Trophoblast cell (in vitro differentiated cells and primary cell): ENCODE measurements at regions not wholly inside any gene's neighbourhood (a gene's known extent, or its start where the extent isn't known, plus 50 kb on each side); places are given as distances from the start of the nearest gene placed in this dataset.

Source experiments
- DNase-seq, 2 donors: peaks; one replicate each; pipeline ENCODE4 v3.0.0-alpha.2; 2016
- H2AFZ ChIP-seq: 2 replicates; pipeline ENCODE4 v1.6.1; 2013; ENCODE audit warnings: low read length, moderate library complexity, mild to moderate bottlenecking; ENCODE audit not compliant: insufficient read depth, poor library complexity
- H2AK5ac ChIP-seq: 2 replicates; pipeline ENCODE4 v1.6.1; 2013; ENCODE audit warnings: mild to moderate bottlenecking, low read length
- H2BK120ac ChIP-seq: 2 replicates; pipeline ENCODE4 v1.6.1; 2013; ENCODE audit warnings: low read length, mild to moderate bottlenecking, moderate library complexity; ENCODE audit not compliant: insufficient read depth, poor library complexity
- H2BK12ac ChIP-seq: 2 replicates; pipeline ENCODE4 v1.6.1; 2013; ENCODE audit warnings: mild to moderate bottlenecking, low read length, moderate library complexity
- H2BK5ac ChIP-seq: 2 replicates; pipeline ENCODE4 v1.6.1; 2013; ENCODE audit warnings: low read length, low read depth, moderate library complexity, mild to moderate bottlenecking; ENCODE audit not compliant: poor library complexity
- H3K14ac ChIP-seq: 2 replicates; pipeline ENCODE4 v1.6.1; 2013; ENCODE audit warnings: mild to moderate bottlenecking, low read length
- H3K18ac ChIP-seq: 2 replicates; pipeline ENCODE4 v1.6.1; 2013; ENCODE audit warnings: mild to moderate bottlenecking, low read length
- H3K23ac ChIP-seq: 2 replicates; pipeline ENCODE4 v1.6.1; 2013; ENCODE audit warnings: low read length
- H3K27ac ChIP-seq: 2 replicates; pipeline ENCODE4 v1.5.1; 2013; ENCODE audit warnings: low read depth, mild to moderate bottlenecking, inconsistent platforms, low read length, moderate library complexity
- H3K27me3 ChIP-seq: 2 replicates; pipeline ENCODE4 v1.6.1; 2013; ENCODE audit warnings: inconsistent platforms, mild to moderate bottlenecking, low read length, moderate library complexity; ENCODE audit not compliant: insufficient read depth
- H3K36me3 ChIP-seq, 2 experiments: 1 replicate in 1 of 2; 2 replicates in 1 of 2; pipeline ENCODE4 v1.6.1; 2013; ENCODE audit warnings: low read length in 2 of 2, mild to moderate bottlenecking in 2 of 2, moderate library complexity in 1 of 2; ENCODE audit not compliant: insufficient read depth in 2 of 2, control insufficient read depth in 1 of 2
- H3K4ac ChIP-seq: 2 replicates; pipeline ENCODE4 v1.6.1; 2013; ENCODE audit warnings: low read depth, mild to moderate bottlenecking, low read length, moderate library complexity
- H3K4me1 ChIP-seq, 2 experiments: 1 replicate in 1 of 2; 2 replicates in 1 of 2; pipeline ENCODE4 v1.6.1; 2013; ENCODE audit warnings: low read length in 2 of 2, mild to moderate bottlenecking in 2 of 2, moderate library complexity in 1 of 2; ENCODE audit not compliant: insufficient read depth in 2 of 2, control insufficient read depth in 1 of 2
- H3K4me2 ChIP-seq: 2 replicates; pipeline ENCODE4 v1.6.1; 2013; ENCODE audit warnings: inconsistent platforms, mild to moderate bottlenecking, low read length, moderate library complexity
- H3K4me3 ChIP-seq: 2 replicates; pipeline ENCODE4 v1.5.1; 2013; ENCODE audit warnings: mild to moderate bottlenecking, low read depth, low read length, inconsistent platforms
- H3K79me1 ChIP-seq: one replicate; pipeline ENCODE4 v1.6.1; 2013; ENCODE audit warnings: low read length
- H3K79me2 ChIP-seq: 2 replicates; pipeline ENCODE4 v1.6.1; 2013; ENCODE audit warnings: low read length, mild to moderate bottlenecking; ENCODE audit not compliant: control insufficient read depth, insufficient read depth, poor library complexity
- H3K9ac ChIP-seq: 2 replicates; pipeline ENCODE4 v1.6.1; 2013; ENCODE audit warnings: mild to moderate bottlenecking, low read length
- H3K9me3 ChIP-seq: 2 replicates; pipeline ENCODE4 v1.6.1; 2013; ENCODE audit warnings: low read depth, mild to moderate bottlenecking, control low read depth, inconsistent platforms, low read length; ENCODE audit not compliant: insufficient read depth
- H4K12ac ChIP-seq: 2 replicates; pipeline ENCODE4 v1.6.1; 2013; ENCODE audit warnings: low read depth, mild to moderate bottlenecking, low read length, moderate library complexity
- H4K8ac ChIP-seq: 2 replicates; pipeline ENCODE4 v1.6.1; 2013; ENCODE audit warnings: low read depth, mild to moderate bottlenecking, low read length, moderate library complexity
- H4K91ac ChIP-seq: one replicate; pipeline ENCODE4 v1.6.1; 2013; ENCODE audit warnings: low read depth, mild to moderate bottlenecking, low read length, moderate library complexity
- WGBS: extraction: QIAGEN DNeasy Blood & Tissue Kit; methylation state at CpG from one replicate; pipeline ENCODE4 v1.1.7; 2013; ENCODE audit warnings: missing lambda C conversion rate; ENCODE audit not compliant: insufficient read length, insufficient coverage; ENCODE audit errors: extremely low coverage; 5-methylcytosine and 5-hydroxymethylcytosine counted together

GRCh38 chr2:126843081-126843480, 55.6 kb upstream of the TEX51 start:
- Histone ChIP-seq H2BK12ac (no peak overlapping the region), H3K4me1 (no peaks in the 10 kb centered on the region), H2AK5ac (no peak overlapping the region), H3K9me3 (no peaks in the 10 kb centered on the region), H2AFZ (no peak overlapping the region), H3K36me3 (no peaks in the 10 kb centered on the region), H3K23ac (no peak overlapping the region), H3K4ac (no peak overlapping the region), H4K8ac (no peak overlapping the region), H3K14ac (no peak overlapping the region), H3K18ac (no peak overlapping the region), H3K27me3 (no peaks in the 10 kb centered on the region), H3K9ac (no peak overlapping the region), H2BK5ac (no peak overlapping the region), H3K4me2 (no peak overlapping the region), H3K79me1 (no peaks in the 10 kb centered on the region), H2BK120ac (no peak overlapping the region), H3K4me3 (no peak overlapping the region), H3K27ac (no peak overlapping the region), H4K91ac (no peak overlapping the region), H3K79me2 (no peaks in the 10 kb centered on the region), H4K12ac (no peak overlapping the region)
- DNase-seq: no peak
- WGBS: no CpG with 5 or more reads among the region's 1 CpG

GRCh38 chr2:126846241-126846640, 52.4 kb upstream of the TEX51 start:
- no peak overlapping the region for H3K18ac ChIP-seq
- no peak overlapping the region for H2AK5ac ChIP-seq
- H3K79me1 ChIP-seq: no peaks in the 10 kb centered on the region
- no CpG with 5 or more reads among the region's 4 CpGs for WGBS
- no peak overlapping the region for H3K4me2 ChIP-seq
- DNase-seq: no peak
- no peak overlapping the region for H2BK12ac ChIP-seq
- H3K27ac ChIP-seq: no peak overlapping the region
- H3K9ac ChIP-seq: no peak overlapping the region
- no peak overlapping the region for H3K4ac ChIP-seq
- no peaks in the 10 kb centered on the region for H3K36me3 ChIP-seq
- H3K79me2 ChIP-seq: no peaks in the 10 kb centered on the region
- H2BK5ac ChIP-seq: no peak overlapping the region
- no peak overlapping the region for H4K12ac ChIP-seq
- no peak overlapping the region for H3K4me3 ChIP-seq
- H3K14ac ChIP-seq: no peak overlapping the region
- H2BK120ac ChIP-seq: no peak overlapping the region
- H3K27me3 ChIP-seq: no peaks in the 10 kb centered on the region
- H4K8ac ChIP-seq: no peak overlapping the region
- no peaks in the 10 kb centered on the region for H3K4me1 ChIP-seq
- H4K91ac ChIP-seq: no peak overlapping the region
- H3K23ac ChIP-seq: no peak overlapping the region
- H3K9me3 ChIP-seq: no peaks in the 10 kb centered on the region
- H2AFZ ChIP-seq: no peak overlapping the region
